SJCRH30 (cell line): ENCODE measurements at regions not wholly inside any gene's neighbourhood (a gene's known extent, or its start where the extent isn't known, plus 50 kb on each side); places are given as distances from the start of the nearest gene placed in this dataset.
A peak's percentile ranks its signal among the peaks of the same experiment; 100 is the strongest.
"Not testable (repeated sequence)": the region's sequence is repeated elsewhere in the genome, so short reads cannot be mapped to it uniquely, and the experiment has no call there.

Source experiments
- DNase-seq, 2 experiments: peaks; one replicate each; pipeline ENCODE4 v3.0.0-alpha.2; 2015 to 2020
- H3K27ac ChIP-seq: fragments of 250-450 bp; sonication (Bioruptor Pico); 2 replicates; pipeline ENCODE4 v1.5.1; 2020; ENCODE audit warnings: mild to moderate bottlenecking, moderate library complexity
- H3K27me3 ChIP-seq: fragments of 250-450 bp; sonication (Bioruptor Pico); 2 replicates; pipeline ENCODE4 v1.5.1; 2020; ENCODE audit warnings: mild to moderate bottlenecking, moderate library complexity
- H3K36me3 ChIP-seq: fragments of 250-450 bp; sonication (Bioruptor Pico); 2 replicates; pipeline ENCODE4 v1.5.1; 2020; ENCODE audit warnings: mild to moderate bottlenecking, moderate library complexity
- H3K4me1 ChIP-seq: fragments of 250-450 bp; sonication (Bioruptor Pico); 2 replicates; pipeline ENCODE4 v1.5.1; 2020; ENCODE audit warnings: mild to moderate bottlenecking, moderate library complexity
- H3K4me3 ChIP-seq: fragments of 250-450 bp; sonication (Bioruptor Pico); 2 replicates; pipeline ENCODE4 v1.5.1; 2020; ENCODE audit warnings: mild to moderate bottlenecking, moderate library complexity
- H3K9me3 ChIP-seq: fragments of 250-450 bp; sonication (Bioruptor Pico); replicated peaks from 2 replicates; pipeline ENCODE4 v1.5.1; 2020; ENCODE audit warnings: mild to moderate bottlenecking, moderate library complexity

GRCh38 chr9:82412586-82413305, 424.2 kb downstream of the SPATA31D1 start:
- H3K9me3 ChIP-seq = no peaks in the 10 kb centered on the region; the same call in 1 of the 2 replicates
- H3K4me3 ChIP-seq = no peak overlapping the region
- no peaks in the 10 kb centered on the region for H3K27me3 ChIP-seq
- no peak overlapping the region for H3K27ac ChIP-seq
- DNase-seq = no peak
- H3K4me1 ChIP-seq = peaks cover 17% of the 10 kb centered on the region
- no peaks in the 10 kb centered on the region for H3K36me3 ChIP-seq

- H3K9me3 ChIP-seq = peaks cover 4% of the 10 kb centered on the region
- H3K4me1 ChIP-seq = no peaks in the 10 kb centered on the region
- no peaks in the 10 kb centered on the region for H3K36me3 ChIP-seq
- no peak overlapping the region for H3K4me3 ChIP-seq
- H3K27me3 ChIP-seq = no peaks in the 10 kb centered on the region
- H3K27ac ChIP-seq = no peak overlapping the region
- no peak for DNase-seq
Measured at GRCh38 chr9:82417501-82417900, 428.9 kb downstream of the SPATA31D1 start.

- Histone ChIP-seq H3K36me3 (no peaks in the 10 kb centered on the region), H3K4me3 (no peak overlapping the region), H3K27me3 (no peaks in the 10 kb centered on the region), H3K27ac (no peak overlapping the region), H3K9me3 (peaks cover 4% of the 10 kb centered on the region), H3K4me1 (no peaks in the 10 kb centered on the region)
- peak in 1 of 2 experiments; percentile 29 for DNase-seq
Measured at GRCh38 chr9:82418334-82418733, 429.8 kb downstream of the SPATA31D1 start.

GRCh38 chr9:82419696-82420486, 431.3 kb downstream of the SPATA31D1 start:
- Histone ChIP-seq H3K4me3 (no peak overlapping the region), H3K9me3 (peaks cover 4% of the 10 kb centered on the region; the same call in 1 of the 2 replicates), H3K36me3 (no peaks in the 10 kb centered on the region), H3K27ac (no peak overlapping the region), H3K27me3 (no peaks in the 10 kb centered on the region), H3K4me1 (no peaks in the 10 kb centered on the region)
- no peak for DNase-seq

GRCh38 chr9:82421498-82421897, 432.9 kb downstream of the SPATA31D1 start:
- Histone ChIP-seq H3K27ac (no peak overlapping the region), H3K27me3 (no peaks in the 10 kb centered on the region), H3K9me3 (peaks cover 4% of the 10 kb centered on the region; the same call in 1 of the 2 replicates), H3K4me1 (no peaks in the 10 kb centered on the region), H3K36me3 (no peaks in the 10 kb centered on the region), H3K4me3 (no peak overlapping the region)
- no peak for DNase-seq

GRCh38 chr9:82423700-82424099, 435.1 kb downstream of the SPATA31D1 start:
- no peaks in the 10 kb centered on the region for H3K36me3 ChIP-seq
- no peaks in the 10 kb centered on the region for H3K4me1 ChIP-seq
- peaks cover 4% of the 10 kb centered on the region; the same call in 1 of the 2 replicates for H3K9me3 ChIP-seq
- H3K4me3 ChIP-seq = no peak overlapping the region
- no peak overlapping the region for H3K27ac ChIP-seq
- H3K27me3 ChIP-seq = no peaks in the 10 kb centered on the region
- no peak for DNase-seq

GRCh38 chr9:82424599-82425120, 436.1 kb downstream of the SPATA31D1 start:
- H3K36me3 ChIP-seq = no peaks in the 10 kb centered on the region
- H3K4me1 ChIP-seq = no peaks in the 10 kb centered on the region
- no peaks in the 10 kb centered on the region for H3K27me3 ChIP-seq
- peaks cover 4% of the 10 kb centered on the region; the same call in 1 of the 2 replicates for H3K9me3 ChIP-seq
- H3K27ac ChIP-seq = no peak overlapping the region
- H3K4me3 ChIP-seq = no peak overlapping the region
- DNase-seq = no peak

- Histone ChIP-seq H3K36me3 (no peaks in the 10 kb centered on the region), H3K4me1 (no peaks in the 10 kb centered on the region), H3K9me3 (0 out of 2 replicates have a peak, but pooled peaks cover 5% of the 10 kb centered on the region), H3K27me3 (no peaks in the 10 kb centered on the region), H3K27ac (no peak overlapping the region), H3K4me3 (no peak overlapping the region)
- DNase-seq = no peak
Measured at GRCh38 chr9:82431121-82431520, 442.5 kb downstream of the SPATA31D1 start.

- H3K4me1 ChIP-seq, H3K4me3 ChIP-seq, H3K36me3 ChIP-seq, DNase-seq, H3K27ac ChIP-seq, H3K27me3 ChIP-seq, H3K9me3 ChIP-seq: not testable (repeated sequence)
Measured at GRCh38 chr9:82433290-82433931, 444.8 kb downstream of the SPATA31D1 start.

- H3K4me1 ChIP-seq = no peaks in the 10 kb centered on the region
- no peak overlapping the region for H3K4me3 ChIP-seq
- H3K9me3 ChIP-seq = peaks cover 5% of the 10 kb centered on the region
- no peak overlapping the region for H3K27ac ChIP-seq
- H3K36me3 ChIP-seq = no peaks in the 10 kb centered on the region
- no peak for DNase-seq
- no peaks in the 10 kb centered on the region for H3K27me3 ChIP-seq
Measured at GRCh38 chr9:82436475-82436874, 447.9 kb downstream of the SPATA31D1 start.

- H3K27me3 ChIP-seq, H3K27ac ChIP-seq, H3K4me1 ChIP-seq, H3K9me3 ChIP-seq, DNase-seq, H3K4me3 ChIP-seq, H3K36me3 ChIP-seq: not testable (repeated sequence)
Measured at GRCh38 chr9:82437183-82437582, 448.6 kb downstream of the SPATA31D1 start.

GRCh38 chr9:82438581-82438980, 450.0 kb downstream of the SPATA31D1 start:
- Histone ChIP-seq H3K27me3 (no peaks in the 10 kb centered on the region), H3K4me3 (no peak overlapping the region), H3K9me3 (peaks cover 5% of the 10 kb centered on the region), H3K27ac (no peak overlapping the region), H3K4me1 (no peaks in the 10 kb centered on the region), H3K36me3 (no peaks in the 10 kb centered on the region)
- no peak for DNase-seq

- no peak overlapping the region for H3K4me3 ChIP-seq
- peaks cover 10% of the 10 kb centered on the region for H3K9me3 ChIP-seq
- H3K36me3 ChIP-seq = no peaks in the 10 kb centered on the region
- H3K27me3 ChIP-seq = no peaks in the 10 kb centered on the region
- no peaks in the 10 kb centered on the region for H3K4me1 ChIP-seq
- no peak for DNase-seq
- H3K27ac ChIP-seq = no peak overlapping the region
Measured at GRCh38 chr9:82443312-82443711, 454.7 kb downstream of the SPATA31D1 start.

GRCh38 chr9:82445556-82445955, 457.0 kb downstream of the SPATA31D1 start:
- Histone ChIP-seq H3K9me3 (peaks cover 10% of the 10 kb centered on the region), H3K36me3 (no peaks in the 10 kb centered on the region), H3K4me3 (no peak overlapping the region), H3K27me3 (no peaks in the 10 kb centered on the region), H3K4me1 (no peaks in the 10 kb centered on the region), H3K27ac (no peak overlapping the region)
- DNase-seq = no peak

- Histone ChIP-seq H3K27ac (no peak overlapping the region), H3K4me1 (no peaks in the 10 kb centered on the region), H3K36me3 (no peaks in the 10 kb centered on the region), H3K4me3 (no peak overlapping the region), H3K9me3 (peaks cover 10% of the 10 kb centered on the region), H3K27me3 (no peaks in the 10 kb centered on the region)
- no peak for DNase-seq
Measured at GRCh38 chr9:82447343-82447742, 458.8 kb downstream of the SPATA31D1 start.
